Astrocyte (in vitro differentiated cells and primary cell): ENCODE measurements at regions not wholly inside any gene's neighbourhood (a gene's known extent, or its start where the extent isn't known, plus 50 kb on each side); places are given as distances from the start of the nearest gene placed in this dataset.
A peak's percentile ranks its signal among the peaks of the same experiment; 100 is the strongest.

ENCODE experiments used
- DNase-seq: peaks from one replicate; pipeline ENCODE4 v3.0.0-alpha.2; 2010; ENCODE audit warnings: low read depth
- FAIRE-seq: peaks from 2 replicates; lab custom pipeline; 2011; peaks lifted over from hg19 to GRCh38; lab: Jason Lieb, UNC
- H2AFZ ChIP-seq: 2 replicates; pipeline ENCODE4 v1.6.0; 2012; ENCODE audit warnings: low read depth, low read length, inconsistent platforms
- H3K27ac ChIP-seq: 2 replicates; pipeline ENCODE4 v1.5.1; 2011; ENCODE audit warnings: low read depth, low read length, inconsistent platforms
- H3K27me3 ChIP-seq: 2 replicates; pipeline ENCODE4 v1.6.0; 2011; ENCODE audit warnings: low read length, inconsistent platforms; ENCODE audit not compliant: insufficient read depth
- H3K36me3 ChIP-seq: 2 replicates; pipeline ENCODE4 v1.5.1; 2011; ENCODE audit warnings: low read length, inconsistent platforms; ENCODE audit not compliant: insufficient read depth
- H3K4me1 ChIP-seq: 2 replicates; pipeline ENCODE4 v1.5.1; 2011; ENCODE audit warnings: low read length, inconsistent platforms; ENCODE audit not compliant: insufficient read depth
- H3K4me2 ChIP-seq: 2 replicates; pipeline ENCODE4 v1.6.0; 2012; ENCODE audit warnings: low read length, inconsistent platforms
- H3K4me3 ChIP-seq: 2 replicates; pipeline ENCODE4 v1.5.1; 2011; ENCODE audit warnings: low read depth, mild to moderate bottlenecking, low read length, inconsistent platforms; ENCODE audit not compliant: insufficient read depth
- H3K79me2 ChIP-seq: 2 replicates; pipeline ENCODE4 v1.6.0; 2012; ENCODE audit warnings: mild to moderate bottlenecking, low read length, inconsistent platforms; ENCODE audit not compliant: insufficient read depth
- H3K9ac ChIP-seq: 2 replicates; pipeline ENCODE4 v1.6.0; 2012; ENCODE audit warnings: mild to moderate bottlenecking, low read length, inconsistent platforms
- H3K9me3 ChIP-seq: 2 replicates; pipeline ENCODE4 v1.5.1; 2012; ENCODE audit warnings: low read depth, mild to moderate bottlenecking, low read length, inconsistent platforms; ENCODE audit not compliant: insufficient read depth
- H4K20me1 ChIP-seq: 2 replicates; pipeline ENCODE4 v1.6.0; 2012; ENCODE audit warnings: low read length, inconsistent platforms; ENCODE audit not compliant: insufficient read depth
- H3K27ac Mint-ChIP-seq: one replicate; pipeline ENCODE4 v1.8.0; 2021; ENCODE audit warnings: mild to moderate bottlenecking, mixed read lengths; ENCODE audit not compliant: unreplicated experiment
- H3K27me3 Mint-ChIP-seq: one replicate; pipeline ENCODE4 v1.8.0; 2021; ENCODE audit warnings: low read depth, mixed read lengths; ENCODE audit not compliant: unreplicated experiment
- H3K36me3 Mint-ChIP-seq: one replicate; pipeline ENCODE4 v1.8.0; 2021; ENCODE audit warnings: low read depth, mixed read lengths; ENCODE audit not compliant: unreplicated experiment
- H3K4me1 Mint-ChIP-seq: one replicate; pipeline ENCODE4 v1.8.0; 2021; ENCODE audit warnings: low read depth, mixed read lengths; ENCODE audit not compliant: unreplicated experiment
- H3K4me3 Mint-ChIP-seq: one replicate; pipeline ENCODE4 v1.8.0; 2021; ENCODE audit warnings: mild to moderate bottlenecking, moderate library complexity, mixed read lengths; ENCODE audit not compliant: unreplicated experiment
- H3K9me3 Mint-ChIP-seq: one replicate; pipeline ENCODE4 v1.8.0; 2021; ENCODE audit warnings: mild to moderate bottlenecking, mixed read lengths; ENCODE audit not compliant: unreplicated experiment
- CTCF ChIP-seq: IDR thresholded peaks from 2 replicates; pipeline ENCODE4 v1.5.1; 2011; ENCODE audit warnings: low read depth, mild to moderate bottlenecking, inconsistent platforms, low read length, moderate library complexity; ENCODE audit not compliant: insufficient read depth
- EZH2 ChIP-seq: IDR thresholded peaks from 2 replicates; pipeline ENCODE4 v1.6.1; 2012; ENCODE audit warnings: mild to moderate bottlenecking, low read length, inconsistent platforms; ENCODE audit not compliant: insufficient read depth

DNA sequence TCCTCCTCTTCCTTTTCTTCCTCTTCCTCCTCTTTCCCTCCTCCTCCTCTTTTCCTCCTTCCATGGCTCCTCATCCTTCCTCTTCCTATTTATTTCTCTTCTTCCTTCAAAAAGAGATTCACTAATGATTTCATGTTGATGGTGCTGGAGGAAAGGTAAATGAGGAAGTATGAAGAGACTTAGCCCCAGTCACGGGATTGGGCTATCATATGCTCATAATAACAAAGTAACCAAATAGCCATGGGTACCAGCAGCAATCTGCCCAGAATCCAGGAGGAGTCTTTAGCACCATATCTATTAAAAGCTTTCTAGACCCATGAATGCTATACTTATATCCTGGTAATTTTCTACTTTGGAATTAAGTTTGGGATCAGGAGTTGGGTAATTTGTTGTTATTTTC is 910.9 kb upstream of the MAP3K7 start:
- H3K4me3 ChIP-seq, result no peak overlapping the region
- H3K9me3 Mint-ChIP-seq, result no peaks in the 10 kb centered on the region
- H3K27me3 Mint-ChIP-seq, result no peaks in the 10 kb centered on the region
- no peak overlapping the region for H3K4me2 ChIP-seq
- no peak overlapping the region for H2AFZ ChIP-seq
- H3K27ac ChIP-seq, result no peak overlapping the region
- H3K27me3 ChIP-seq, result no peaks in the 10 kb centered on the region
- FAIRE-seq, result no peak
- TF ChIP-seq CTCF, result no peak
- TF ChIP-seq EZH2, result no peak
- no peak overlapping the region for H3K9ac ChIP-seq
- DNase-seq, result no peak
- no peaks in the 10 kb centered on the region for H3K36me3 Mint-ChIP-seq
- H4K20me1 ChIP-seq, result no peaks in the 10 kb centered on the region
- H3K4me1 ChIP-seq, result no peaks in the 10 kb centered on the region
- no peaks in the 10 kb centered on the region for H3K36me3 ChIP-seq
- no peaks in the 10 kb centered on the region for H3K4me1 Mint-ChIP-seq
- H3K4me3 Mint-ChIP-seq, result no peak overlapping the region
- H3K9me3 ChIP-seq, result no peaks in the 10 kb centered on the region
- H3K79me2 ChIP-seq, result no peaks in the 10 kb centered on the region
- H3K27ac Mint-ChIP-seq, result no peak overlapping the region

DNA sequence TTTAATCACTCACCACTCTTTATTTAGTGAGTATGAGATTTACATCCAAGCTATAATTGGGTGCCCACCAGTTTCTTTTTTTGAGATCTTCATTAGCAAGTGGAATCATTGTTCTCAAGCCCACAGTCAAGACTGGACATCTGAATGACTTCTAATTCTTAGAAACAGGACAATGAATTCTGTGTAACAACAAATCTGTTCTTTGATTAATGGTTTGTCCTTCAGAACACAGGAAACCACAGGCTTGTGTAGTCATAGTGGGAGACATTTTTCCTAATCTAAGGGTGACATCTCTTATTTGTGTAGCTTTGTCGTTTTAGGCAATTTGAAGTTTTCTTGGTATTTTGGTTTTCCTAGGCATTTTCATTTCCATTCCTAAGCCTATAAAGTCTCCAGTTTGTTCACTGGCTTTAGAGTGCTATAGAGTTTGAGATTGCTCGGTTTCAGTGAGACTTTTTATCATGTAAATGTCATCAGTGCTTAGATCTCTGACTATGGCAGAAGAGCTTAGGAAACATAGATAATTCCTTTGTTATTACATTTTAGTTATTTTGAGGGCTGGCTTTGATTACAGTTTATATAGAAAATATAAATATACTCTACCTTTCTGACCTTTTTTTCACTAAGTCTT is 903.9 kb upstream of the MAP3K7 start:
- no peak overlapping the region for H3K27ac ChIP-seq
- no peak overlapping the region for H3K27ac Mint-ChIP-seq
- no peaks in the 10 kb centered on the region for H3K9me3 ChIP-seq
- no peaks in the 10 kb centered on the region for H3K4me1 ChIP-seq
- H3K27me3 ChIP-seq, result no peaks in the 10 kb centered on the region
- TF ChIP-seq EZH2, result no peak
- TF ChIP-seq CTCF, result no peak
- H3K36me3 ChIP-seq, result no peaks in the 10 kb centered on the region
- H3K36me3 Mint-ChIP-seq, result no peaks in the 10 kb centered on the region
- H3K4me3 ChIP-seq, result no peak overlapping the region
- FAIRE-seq, result no peak
- DNase-seq, result peak; percentile 39
- no peaks in the 10 kb centered on the region for H4K20me1 ChIP-seq
- no peaks in the 10 kb centered on the region for H3K79me2 ChIP-seq
- H2AFZ ChIP-seq, result no peak overlapping the region
- H3K9me3 Mint-ChIP-seq, result no peaks in the 10 kb centered on the region
- H3K4me3 Mint-ChIP-seq, result no peak overlapping the region
- H3K4me1 Mint-ChIP-seq, result no peaks in the 10 kb centered on the region
- no peak overlapping the region for H3K9ac ChIP-seq
- H3K4me2 ChIP-seq, result no peak overlapping the region
- no peaks in the 10 kb centered on the region for H3K27me3 Mint-ChIP-seq

- Histone ChIP-seq H3K27me3 (no peaks in the 10 kb centered on the region), H3K4me3 (no peak overlapping the region), H4K20me1 (no peaks in the 10 kb centered on the region), H3K4me1 (no peaks in the 10 kb centered on the region), H2AFZ (no peak overlapping the region), H3K9ac (no peak overlapping the region), H3K9me3 (no peaks in the 10 kb centered on the region), H3K79me2 (no peaks in the 10 kb centered on the region), H3K4me2 (no peak overlapping the region), H3K27ac (no peak overlapping the region), H3K36me3 (no peaks in the 10 kb centered on the region)
- Mint-ChIP-seq H3K27me3 (no peaks in the 10 kb centered on the region), H3K4me1 (no peaks in the 10 kb centered on the region), H3K4me3 (no peak overlapping the region), H3K27ac (no peak overlapping the region), H3K9me3 (no peaks in the 10 kb centered on the region), H3K36me3 (no peaks in the 10 kb centered on the region)
- no peak for FAIRE-seq
- DNase-seq, result no peak
- no peak for TF ChIP-seq CTCF
- no peak for TF ChIP-seq EZH2
Observed at GRCh38 chr6:91487696-91488392, 901.0 kb upstream of the MAP3K7 start.
